Peyer's patch (tissue), 4 donors: ENCODE measurements at regions not wholly inside any gene's neighbourhood (a gene's known extent, or its start where the extent isn't known, plus 50 kb on each side); places are given as distances from the start of the nearest gene placed in this dataset.
A peak's percentile ranks its signal among the peaks of the same experiment; 100 is the strongest.

Experiments
- DNase-seq, 3 donors: peaks; one replicate each; pipeline ENCODE4 v3.0.0-alpha.2; 2017 to 2019
- H3K27ac ChIP-seq, 4 donors: fragments of 200-600 bp; sonication (generic); one replicate each; pipeline ENCODE4 v1.5.1; 2016 to 2019
- H3K27me3 ChIP-seq, 2 donors: fragments of 200-600 bp; sonication (generic); one replicate each; pipeline ENCODE4 v1.5.1; 2019
- H3K36me3 ChIP-seq, 3 donors: fragments of 200-600 bp; sonication (generic); one replicate each; pipeline ENCODE4 v1.5.1; 2016 to 2019
- H3K4me1 ChIP-seq, 4 donors: fragments of 200-600 bp; sonication (generic); one replicate each; pipeline ENCODE4 v1.5.1; 2016 to 2019
- H3K4me3 ChIP-seq, 4 donors: fragments of 200-600 bp; sonication (generic); 1 replicate in 3 of 4; 2 replicates in 1 of 4; pipeline ENCODE4 v1.5.1; 2016 to 2019; ENCODE audit warnings: mild to moderate bottlenecking in 1 of 4
- H3K9me3 ChIP-seq, 4 donors: fragments of 200-600 bp; sonication (generic); one replicate each; pipeline ENCODE4 v1.5.1; 2016 to 2019; ENCODE audit warnings: mild to moderate bottlenecking in 1 of 4
- CTCF ChIP-seq, 6 experiments: fragments of 450-650 bp in 4 of 6; fragments of 200-600 bp in 2 of 6; sonication (generic) in 1 of 6; IDR thresholded peaks; one replicate each; pipeline ENCODE4 v1.5.1; 2017 to 2019; ENCODE audit warnings: antibody characterized with exemption in 6 of 6, mild to moderate bottlenecking in 3 of 6, moderate library complexity in 1 of 6
- POLR2A ChIP-seq, 2 donors: fragments of 450-650 bp; IDR thresholded peaks; one replicate each; pipeline ENCODE4 v1.5.1; 2017; ENCODE audit warnings: antibody characterized with exemption in 2 of 2, mild to moderate bottlenecking in 2 of 2, moderate library complexity in 2 of 2

- Histone ChIP-seq H3K27ac (no peak overlapping the region), H3K36me3 (no peaks in the 10 kb centered on the region), H3K9me3 (no peaks in the 10 kb centered on the region), H3K27me3 (no peaks in the 10 kb centered on the region), H3K4me3 (no peak overlapping the region), H3K4me1 (no peaks in the 10 kb centered on the region)
- TF ChIP-seq POLR2A (IDR thresholded peaks at IDR 0.05) = no peak
- no peak for TF ChIP-seq CTCF (IDR thresholded peaks at IDR 0.05)
- no peak for DNase-seq
Observed at GRCh38 chr7:22587322-22587721, 87.3 kb upstream of the STEAP1B start.

GRCh38 chr7:22586786-22587140, 86.8 kb upstream of the STEAP1B start:
- no peak overlapping the region for H3K27ac ChIP-seq
- H3K4me1 ChIP-seq = no peaks in the 10 kb centered on the region
- no peak for DNase-seq
- no peaks in the 10 kb centered on the region for H3K36me3 ChIP-seq
- H3K9me3 ChIP-seq = no peaks in the 10 kb centered on the region
- no peak for TF ChIP-seq CTCF (IDR thresholded peaks at IDR 0.05)
- TF ChIP-seq POLR2A (IDR thresholded peaks at IDR 0.05) = no peak
- H3K27me3 ChIP-seq = no peaks in the 10 kb centered on the region
- no peak overlapping the region for H3K4me3 ChIP-seq

GRCh38 chr7:22586101-22586785, 86.3 kb upstream of the STEAP1B start:
- no peak overlapping the region for H3K27ac ChIP-seq
- H3K4me3 ChIP-seq = no peak overlapping the region
- no peak for DNase-seq
- no peak for TF ChIP-seq POLR2A (IDR thresholded peaks at IDR 0.05)
- TF ChIP-seq CTCF (IDR thresholded peaks at IDR 0.05) = no peak
- H3K36me3 ChIP-seq = no peaks in the 10 kb centered on the region
- no peaks in the 10 kb centered on the region for H3K27me3 ChIP-seq
- H3K4me1 ChIP-seq = no peaks in the 10 kb centered on the region
- H3K9me3 ChIP-seq = no peaks in the 10 kb centered on the region

GRCh38 chr7:22584179-22584578, 84.2 kb upstream of the STEAP1B start:
- TF ChIP-seq POLR2A (IDR thresholded peaks at IDR 0.05) (no peak), CTCF (IDR thresholded peaks at IDR 0.05) (no peak)
- H3K4me3 ChIP-seq = no peak overlapping the region
- H3K36me3 ChIP-seq = no peaks in the 10 kb centered on the region
- no peak overlapping the region for H3K27ac ChIP-seq
- H3K4me1 ChIP-seq = no peaks in the 10 kb centered on the region
- H3K9me3 ChIP-seq = no peaks in the 10 kb centered on the region
- no peak for DNase-seq
- H3K27me3 ChIP-seq = no peaks in the 10 kb centered on the region

GRCh38 chr7:22582863-22583622, 83.1 kb upstream of the STEAP1B start:
- Histone ChIP-seq H3K4me3 (no peak overlapping the region), H3K27ac (no peak overlapping the region), H3K9me3 (no peaks in the 10 kb centered on the region), H3K36me3 (no peaks in the 10 kb centered on the region), H3K4me1 (no peaks in the 10 kb centered on the region), H3K27me3 (no peaks in the 10 kb centered on the region)
- peak in 1 of 3 donors; percentile 49 for DNase-seq
- TF ChIP-seq CTCF (IDR thresholded peaks at IDR 0.05) = no peak
- TF ChIP-seq POLR2A (IDR thresholded peaks at IDR 0.05) = no peak
